Superior temporal gyrus (tissue), 1 donor: ENCODE measurements at regions not wholly inside any gene's neighbourhood (a gene's known extent, or its start where the extent isn't known, plus 50 kb on each side); places are given as distances from the start of the nearest gene placed in this dataset.
"Not testable (repeated sequence)": the region's sequence is repeated elsewhere in the genome, so short reads cannot be mapped to it uniquely, and the experiment has no call there.

Source experiments
- DNase-seq: peaks from one replicate; pipeline ENCODE4 v3.0.0-alpha.2; 2016; ENCODE audit errors: extremely low spot score

- DNase-seq = no peak
These were observed 454.2 kb downstream of the SETD4 start for GRCh38 chr21:35606146-35606545.

DNA sequence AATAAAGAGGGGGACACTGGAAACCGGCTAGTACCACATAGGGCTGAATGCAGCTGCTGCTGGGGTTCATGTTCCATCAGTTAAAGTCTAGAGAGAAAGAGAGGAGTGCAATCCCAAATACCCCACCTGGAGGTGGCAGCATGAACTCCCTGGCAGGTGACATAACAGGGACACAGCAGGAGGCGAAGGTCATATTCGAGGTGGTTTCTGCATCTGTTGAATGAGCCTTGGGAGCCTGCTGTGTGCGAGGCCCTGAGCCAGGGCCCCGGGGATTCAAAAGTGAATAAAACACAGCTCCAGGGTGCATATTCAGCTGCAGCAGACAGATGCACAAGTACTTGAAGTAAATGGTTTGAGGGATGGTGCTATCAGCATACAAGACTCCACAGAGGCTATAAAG lies 456.8 kb downstream of the SETD4 start:
- DNase-seq = no peak

DNA sequence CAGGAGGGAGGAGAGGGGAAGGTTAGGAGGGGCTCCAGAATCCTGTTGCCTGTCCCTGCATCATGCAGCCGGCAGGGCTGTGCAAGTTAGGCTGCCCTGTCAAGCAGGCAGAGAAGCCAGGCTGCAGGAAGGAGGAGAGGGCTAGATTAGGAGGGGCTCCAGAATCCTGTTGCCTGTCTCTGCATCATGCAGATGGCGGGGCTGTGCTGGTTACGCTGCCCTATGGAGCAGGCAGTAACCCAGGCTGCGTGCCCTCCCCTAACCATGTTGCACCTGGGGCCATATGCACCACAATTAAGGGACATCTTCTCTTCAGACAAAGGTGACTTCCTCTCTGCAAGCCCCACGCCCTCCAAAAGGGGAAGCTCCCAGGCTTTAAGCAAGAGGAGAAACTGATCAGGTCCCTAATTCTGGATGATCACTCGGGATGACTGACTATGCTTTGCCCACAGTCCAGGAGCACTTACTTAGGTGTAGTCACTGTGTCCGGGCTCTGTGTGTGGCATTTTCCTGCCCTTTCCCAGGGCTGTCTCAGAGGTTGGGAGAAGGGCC lies 457.4 kb downstream of the SETD4 start:
- no peak for DNase-seq

GRCh38 chr21:35601211-35601610 lies 459.1 kb downstream of the SETD4 start:
- DNase-seq = no peak

- DNase-seq = no peak
These were observed 461.2 kb downstream of the SETD4 start for GRCh38 chr21:35599164-35599563.

DNA sequence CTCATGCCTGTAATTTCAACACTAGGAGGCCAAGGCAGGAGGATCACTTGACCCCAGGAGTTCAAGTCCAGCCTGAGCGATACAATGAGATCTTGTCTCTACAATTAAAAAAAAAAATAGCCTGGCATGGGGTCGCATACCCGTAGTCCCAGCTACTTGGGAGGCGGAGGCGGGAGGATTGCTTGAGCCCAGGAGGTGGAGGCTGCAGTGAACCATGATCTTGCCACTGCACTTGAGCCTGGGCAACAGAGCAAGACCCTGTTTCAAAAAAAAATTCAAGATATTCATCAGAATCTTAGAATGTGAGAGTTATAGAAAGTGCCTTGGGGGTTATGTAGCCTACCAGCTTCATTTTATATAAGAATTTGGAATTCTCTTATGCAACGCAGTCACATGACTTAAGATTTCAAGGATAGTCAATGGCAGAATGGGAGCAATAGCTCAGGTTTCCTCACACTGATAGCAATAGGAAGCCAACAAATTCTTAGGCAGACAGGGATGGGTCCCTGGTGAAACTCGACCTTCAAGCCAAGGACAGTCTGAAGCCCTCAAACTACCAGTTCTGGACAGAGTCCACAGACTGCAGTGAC lies 462.5 kb downstream of the SETD4 start:
- no peak for DNase-seq

DNA sequence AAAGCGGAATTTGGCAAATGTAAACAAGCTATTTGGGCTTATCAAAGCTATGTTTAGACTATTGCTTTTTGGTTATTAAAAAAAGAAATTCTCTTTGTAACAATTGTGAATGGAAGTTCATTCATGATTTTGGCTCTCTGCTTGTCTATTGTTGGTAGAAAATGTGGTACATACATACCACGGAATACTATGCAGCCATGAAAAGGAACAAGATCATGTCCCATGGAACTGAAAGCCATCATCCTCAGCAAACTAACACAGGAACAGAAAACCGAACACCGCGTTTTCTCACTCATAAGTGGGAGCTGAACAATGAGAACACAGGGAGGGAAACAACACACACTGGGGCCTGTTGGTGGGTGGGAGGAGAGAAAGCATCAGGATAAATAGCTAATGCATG lies 465.4 kb downstream of the SETD4 start:
- no peak for DNase-seq

- DNase-seq = no peak
These were observed 467.3 kb downstream of the SETD4 start for GRCh38 chr21:35593000-35593502.

DNA sequence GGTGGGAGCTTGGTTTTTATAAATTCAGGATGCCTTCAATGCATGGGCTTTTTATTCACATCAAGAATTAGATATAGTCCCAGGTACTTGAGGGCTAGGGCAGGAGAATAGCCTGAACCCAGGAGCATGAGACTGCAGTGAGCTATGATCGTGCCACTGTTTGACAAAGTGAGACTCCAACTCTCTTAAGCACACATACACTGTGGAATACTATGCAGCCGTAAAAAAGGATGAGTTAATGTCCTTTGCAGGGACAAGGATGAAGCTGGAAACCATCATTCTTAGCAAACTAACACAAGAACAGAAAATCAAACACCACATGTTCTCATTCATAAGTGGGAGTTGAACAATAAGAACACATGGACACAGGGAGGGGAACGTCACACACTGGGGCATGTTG lies 470.0 kb downstream of the SETD4 start:
- DNase-seq = not testable (repeated sequence)

DNA sequence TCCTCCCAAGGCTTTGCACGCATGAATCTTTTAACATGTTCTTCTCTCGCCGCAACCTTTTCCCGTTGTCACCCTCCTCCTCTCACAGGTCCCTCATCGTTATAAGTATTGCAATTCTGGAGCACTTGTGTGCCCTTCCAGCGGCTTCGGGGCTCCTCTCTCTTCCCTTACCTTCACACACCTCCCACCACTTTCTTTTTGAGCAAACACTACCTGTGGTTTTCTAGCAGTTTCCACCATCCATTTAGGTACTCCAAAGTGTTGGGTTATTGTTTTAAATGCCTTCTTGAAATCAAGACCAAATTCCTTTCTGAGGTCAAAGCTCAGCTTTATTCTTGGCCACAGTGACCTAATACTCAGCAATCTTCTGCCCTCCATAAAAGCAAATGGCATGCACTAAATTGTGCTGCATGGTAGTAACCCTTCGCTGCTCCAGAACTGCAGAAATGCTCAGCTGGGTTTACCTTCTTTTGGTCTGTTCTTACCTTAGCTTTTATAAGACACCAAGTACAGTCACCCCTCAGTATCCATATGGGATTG lies 472.4 kb downstream of the SETD4 start:
- DNase-seq = no peak

DNA sequence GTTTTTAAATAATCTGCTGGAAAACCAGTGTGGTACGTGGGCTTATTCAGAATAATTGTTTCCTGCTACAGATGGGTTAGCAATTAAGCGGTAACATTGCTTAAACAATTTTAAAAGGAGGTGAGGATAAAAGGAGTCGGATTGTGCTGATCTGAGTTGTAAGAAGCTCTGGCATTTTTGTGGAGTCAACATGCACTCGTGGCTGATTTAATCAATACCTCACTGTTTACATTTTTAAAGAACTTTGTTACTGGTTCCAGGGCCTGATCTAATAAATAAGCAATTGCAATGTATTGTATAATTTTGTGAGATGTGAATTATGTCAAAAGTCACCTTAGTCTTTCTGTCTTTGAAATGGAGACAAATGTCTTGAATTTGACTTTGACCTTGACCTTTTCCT lies 474.0 kb downstream of the SETD4 start:
- no peak for DNase-seq

GRCh38 chr21:35585878-35586277 lies 474.4 kb downstream of the SETD4 start:
- DNase-seq = no peak

- no peak for DNase-seq
These were observed 475.2 kb downstream of the SETD4 start for GRCh38 chr21:35585155-35585554.

DNA sequence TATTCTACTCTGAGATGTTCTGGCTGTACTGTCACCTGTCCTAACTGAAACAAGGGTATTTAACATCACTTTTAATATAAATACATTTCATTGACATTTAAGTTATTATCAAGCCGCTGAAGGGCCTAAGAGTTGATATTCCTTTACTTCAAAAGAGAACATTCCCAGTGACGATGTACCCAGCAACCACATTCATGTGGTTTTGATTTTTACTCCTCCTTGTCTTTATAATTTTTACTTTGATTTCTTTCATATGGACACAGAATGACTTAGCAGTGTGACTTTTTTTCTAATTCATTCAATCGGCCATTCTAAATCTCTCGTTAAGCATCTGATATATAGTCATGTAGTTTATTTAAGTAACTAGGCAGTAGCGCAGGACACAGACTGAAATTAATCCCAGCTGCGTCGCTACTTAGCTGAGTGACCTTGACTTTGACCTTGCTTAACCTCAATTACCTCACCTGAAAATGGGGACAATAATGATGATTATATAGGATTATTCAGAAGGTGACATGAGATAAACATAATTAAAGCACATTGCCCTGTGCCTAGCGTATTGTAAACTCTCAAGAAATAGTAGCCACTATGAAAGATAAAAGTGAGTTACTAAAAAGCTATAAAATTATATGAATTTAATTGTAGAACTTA lies 476.6 kb downstream of the SETD4 start:
- DNase-seq = no peak

DNA sequence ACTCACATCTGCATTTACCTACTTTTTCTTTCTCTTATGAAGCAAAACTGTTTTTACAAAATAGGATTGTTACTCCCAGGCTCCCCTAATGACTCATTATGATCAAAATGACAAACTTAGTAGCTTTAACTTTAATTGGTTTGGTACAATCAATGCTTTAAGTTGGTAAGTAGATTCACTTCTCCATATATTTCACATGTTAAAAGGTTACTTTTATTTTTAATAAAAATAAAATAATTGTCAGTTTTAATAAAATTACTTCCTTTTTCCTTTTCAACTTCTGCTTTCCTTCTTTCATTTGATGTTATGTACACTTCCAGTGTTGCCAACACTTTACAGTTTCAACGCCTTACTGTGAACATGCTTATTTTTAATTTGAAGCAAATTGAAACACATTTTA lies 477.6 kb downstream of the SETD4 start:
- DNase-seq = no peak

- no peak for DNase-seq
These were observed 478.7 kb downstream of the SETD4 start for GRCh38 chr21:35581640-35582039.

GRCh38 chr21:35579520-35580293 lies 480.6 kb downstream of the SETD4 start:
- DNase-seq = no peak

DNA sequence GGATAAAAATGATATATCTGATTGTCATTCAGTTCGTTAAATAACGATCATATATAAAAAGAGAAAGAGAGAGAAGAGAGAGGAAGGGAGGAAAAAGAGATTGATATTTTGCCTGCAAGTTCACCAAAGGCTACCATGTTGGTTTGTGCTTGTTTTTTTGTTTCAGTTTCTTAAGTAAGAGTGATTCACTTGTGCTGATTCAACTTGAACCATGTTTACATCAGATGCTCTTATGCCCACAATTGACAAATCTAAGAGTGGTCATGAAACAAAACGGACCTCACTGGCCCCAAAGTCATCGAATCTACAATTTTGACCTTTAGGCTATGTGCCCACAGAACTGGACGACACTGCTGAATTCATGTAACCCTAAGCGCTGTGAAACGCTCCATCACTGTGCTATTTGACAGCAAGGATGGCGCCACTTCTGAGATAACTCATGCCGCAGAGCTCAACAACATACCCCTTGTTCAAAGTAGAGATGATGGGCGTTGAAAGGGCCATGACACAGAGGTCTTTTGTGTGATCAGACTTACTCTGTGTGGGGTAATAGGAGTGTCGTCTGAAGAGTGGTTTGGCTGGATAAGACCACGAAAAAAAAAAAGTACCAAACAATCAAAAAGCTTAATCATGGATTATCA lies 481.4 kb downstream of the SETD4 start:
- no peak for DNase-seq

GRCh38 chr21:35578347-35578782 lies 482.0 kb downstream of the SETD4 start:
- DNase-seq = no peak

DNA sequence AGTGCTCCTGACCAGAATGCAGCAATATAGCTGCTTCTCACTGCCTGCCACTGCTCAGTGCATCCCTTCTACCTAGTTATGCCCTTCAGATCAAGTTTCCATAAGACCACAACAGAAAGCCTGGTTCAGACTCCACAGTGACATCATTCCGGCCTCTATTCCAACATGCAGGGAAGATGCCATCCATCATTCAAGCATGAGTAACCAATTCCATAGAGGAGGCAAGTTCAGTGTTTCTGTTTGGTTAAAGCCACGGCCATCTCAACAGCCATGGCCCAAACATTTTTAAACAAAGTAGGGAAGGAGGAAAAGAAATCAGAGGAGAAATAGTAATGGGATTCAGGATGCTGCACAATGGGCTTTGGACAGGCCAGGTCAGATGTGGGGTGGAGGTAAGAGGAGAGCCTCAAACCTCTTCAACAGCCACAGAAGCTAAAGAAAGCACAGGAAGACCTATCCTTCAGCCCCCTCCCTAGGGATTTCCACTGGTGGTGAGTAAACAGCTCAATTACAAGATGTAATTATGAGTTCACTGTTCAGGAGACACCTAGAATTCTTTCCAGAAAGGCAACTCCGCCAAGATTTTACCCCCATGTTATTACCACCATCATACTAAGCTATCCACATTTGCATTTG lies 484.9 kb downstream of the SETD4 start:
- DNase-seq = no peak
